Stomach (tissue), 8 donors: ENCODE measurements at regions not wholly inside any gene's neighbourhood (a gene's known extent, or its start where the extent isn't known, plus 50 kb on each side); places are given as distances from the start of the nearest gene placed in this dataset.

Experiments used
- DNase-seq, 2 donors: peaks; one replicate each; pipeline versions ENCODE4 v3.0.0 to v3.0.0-alpha.2; 2013 to 2019
- H3K27ac ChIP-seq, 5 donors: fragments of 200-600 bp in 4 of 5; sonication (generic) in 4 of 5; one replicate each; pipeline ENCODE4 v1.5.1; 2013 to 2019; ENCODE audit warnings: mild to moderate bottlenecking in 1 of 5, moderate library complexity in 1 of 5
- H3K27me3 ChIP-seq, 3 donors: fragments of 200-600 bp; sonication (generic); one replicate each; pipeline ENCODE4 v1.5.1; 2017 to 2019; ENCODE audit warnings: mixed run types in 1 of 3
- H3K36me3 ChIP-seq, 4 donors: fragments of 200-600 bp; sonication (generic); 1 replicate in 3 of 4; 2 replicates in 1 of 4; pipeline ENCODE4 v1.5.1; 2016 to 2019
- H3K4me1 ChIP-seq, 4 donors: fragments of 200-600 bp; sonication (generic); one replicate each; pipeline ENCODE4 v1.5.1; 2016 to 2019
- H3K4me3 ChIP-seq, 4 donors: fragments of 200-600 bp; sonication (generic) in 3 of 4; one replicate each; pipeline ENCODE4 v1.5.1; 2016 to 2019; ENCODE audit warnings: mild to moderate bottlenecking in 1 of 4
- H3K9me3 ChIP-seq, 4 donors: fragments of 200-600 bp; sonication (generic); one replicate each; pipeline ENCODE4 v1.5.1; 2016 to 2019
- EP300 ChIP-seq: sonication (generic); formaldehyde crosslinking; IDR thresholded peaks from one replicate; pipeline ENCODE4 v1.6.1; 2017; ENCODE audit warnings: antibody characterized with exemption
- POLR2A ChIP-seq, 4 donors: fragments of 450-650 bp; IDR thresholded peaks; one replicate each; pipeline ENCODE4 v1.6.1; 2016; ENCODE audit warnings: antibody characterized with exemption in 4 of 4, control low read depth in 2 of 4, mild to moderate bottlenecking in 1 of 4, moderate library complexity in 1 of 4
- POLR2AphosphoS5 ChIP-seq, 3 donors: sonication (generic); formaldehyde crosslinking; IDR thresholded peaks; one replicate each; pipeline ENCODE4 v1.6.1; 2016; ENCODE audit warnings: antibody characterized with exemption in 3 of 3
- WGBS, 5 donors: extraction: QIAGEN DNeasy Blood & Tissue Kit in 3 of 5; methylation state at CpG; one replicate each; pipeline versions ENCODE4 v1.1.5 to v1.1.7; 2013 to 2018; 5-methylcytosine and 5-hydroxymethylcytosine counted together
- intact Hi-C: fragments of 100-400 bp; cut with DNase I; formaldehyde crosslinking; loops from one replicate; pipeline ENCODE4 v1.15.1; 2023; ENCODE audit warnings: low total_unique reads
- TF ChIP-seq, protein P1 (sequence below), 7 experiments: fragments of 450-650 bp in 4 of 7; fragments of 200-600 bp in 3 of 7; sonication (generic) in 3 of 7; IDR thresholded peaks; one replicate each; pipeline ENCODE4 v1.5.1; 2016 to 2019; ENCODE audit warnings: antibody characterized with exemption in 7 of 7, control low read depth in 2 of 7, mild to moderate bottlenecking in 1 of 7
- donor health status: healthy with polysubstance abuse.
- donor health status: Bipolar disorder and iron deficiency.
- donor health status: healthy.

DNA sequence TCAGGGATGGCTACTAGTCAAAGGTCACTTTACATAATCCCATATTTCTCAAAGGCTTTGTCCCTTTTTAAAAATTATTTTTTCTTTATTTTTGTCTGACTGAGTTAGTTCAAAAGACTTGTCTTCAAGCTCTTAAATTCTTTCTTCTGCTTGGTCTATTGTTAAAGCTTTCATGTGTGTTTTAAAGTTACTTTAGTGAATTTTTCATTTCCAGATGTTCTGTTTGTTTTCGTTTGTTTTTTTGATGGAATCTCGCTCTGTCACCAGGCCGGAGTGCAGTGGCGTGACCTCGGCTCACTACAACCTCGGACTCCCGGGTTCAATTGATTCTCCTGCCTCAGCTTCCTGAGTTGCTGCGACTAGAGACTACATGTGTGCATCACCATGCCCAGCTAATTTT is 55.0 kb upstream of the SNCAIP start:
- Histone ChIP-seq H3K9me3 (peaks cover 0 to 39% (median 25%) of the 10 kb centered on the region in 4 donors), H3K27me3 (no peaks in the 10 kb centered on the region), H3K4me3 (no peak overlapping the region), H3K4me1 (no peaks in the 10 kb centered on the region), H3K27ac (no peak overlapping the region), H3K36me3 (no peaks in the 10 kb centered on the region)
- 90 to 98% (median 96%) methylated on average over 8 of the region's 8 CpGs for WGBS, 5 donors
- TF ChIP-seq POLR2AphosphoS5 (IDR thresholded peaks at IDR 0.05): no peak
- no peak for TF ChIP-seq EP300
- TF ChIP-seq, protein P1, sequence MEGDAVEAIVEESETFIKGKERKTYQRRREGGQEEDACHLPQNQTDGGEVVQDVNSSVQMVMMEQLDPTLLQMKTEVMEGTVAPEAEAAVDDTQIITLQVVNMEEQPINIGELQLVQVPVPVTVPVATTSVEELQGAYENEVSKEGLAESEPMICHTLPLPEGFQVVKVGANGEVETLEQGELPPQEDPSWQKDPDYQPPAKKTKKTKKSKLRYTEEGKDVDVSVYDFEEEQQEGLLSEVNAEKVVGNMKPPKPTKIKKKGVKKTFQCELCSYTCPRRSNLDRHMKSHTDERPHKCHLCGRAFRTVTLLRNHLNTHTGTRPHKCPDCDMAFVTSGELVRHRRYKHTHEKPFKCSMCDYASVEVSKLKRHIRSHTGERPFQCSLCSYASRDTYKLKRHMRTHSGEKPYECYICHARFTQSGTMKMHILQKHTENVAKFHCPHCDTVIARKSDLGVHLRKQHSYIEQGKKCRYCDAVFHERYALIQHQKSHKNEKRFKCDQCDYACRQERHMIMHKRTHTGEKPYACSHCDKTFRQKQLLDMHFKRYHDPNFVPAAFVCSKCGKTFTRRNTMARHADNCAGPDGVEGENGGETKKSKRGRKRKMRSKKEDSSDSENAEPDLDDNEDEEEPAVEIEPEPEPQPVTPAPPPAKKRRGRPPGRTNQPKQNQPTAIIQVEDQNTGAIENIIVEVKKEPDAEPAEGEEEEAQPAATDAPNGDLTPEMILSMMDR (IDR thresholded peaks at IDR 0.05): no peak
- TF ChIP-seq POLR2A (IDR thresholded peaks at IDR 0.05): no peak
- DNase-seq: no peak
- intact Hi-C loops: no loop called here

DNA sequence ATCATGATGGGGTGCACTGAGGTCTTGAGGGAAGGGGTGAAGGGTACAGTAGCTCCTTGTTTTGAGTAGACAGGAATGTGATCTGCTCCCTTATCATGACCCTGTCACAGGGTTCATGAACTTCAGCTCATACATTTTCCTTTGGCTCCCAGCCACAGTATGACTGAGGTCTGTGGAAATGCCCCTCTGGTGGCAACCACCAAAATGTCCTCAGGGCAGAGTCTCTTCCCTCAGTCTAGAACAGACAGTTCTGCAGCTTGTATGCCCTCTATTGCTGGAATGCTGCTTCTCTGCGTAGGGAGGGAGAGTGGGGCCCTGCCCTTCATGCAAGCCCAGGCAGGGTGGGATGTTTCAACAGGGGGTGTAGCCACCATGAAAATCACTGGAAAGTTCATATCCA is 53.8 kb upstream of the SNCAIP start:
- H3K4me1 ChIP-seq: no peaks in the 10 kb centered on the region
- no peak overlapping the region for H3K4me3 ChIP-seq
- H3K27me3 ChIP-seq: no peaks in the 10 kb centered on the region
- TF ChIP-seq EP300: no peak
- TF ChIP-seq, protein P1 (IDR thresholded peaks at IDR 0.05): no peak
- no peak for TF ChIP-seq POLR2A (IDR thresholded peaks at IDR 0.05)
- TF ChIP-seq POLR2AphosphoS5 (IDR thresholded peaks at IDR 0.05): no peak
- no peak overlapping the region for H3K27ac ChIP-seq
- H3K9me3 ChIP-seq: peaks cover 0 to 28% (median 18%) of the 10 kb centered on the region in 4 donors
- no peaks in the 10 kb centered on the region for H3K36me3 ChIP-seq
- WGBS, 5 donors: 64 to 100% (median 86%) methylated on average over 1 of the region's 1 CpG
- intact Hi-C loops: no loop called here
- DNase-seq: no peak

DNA sequence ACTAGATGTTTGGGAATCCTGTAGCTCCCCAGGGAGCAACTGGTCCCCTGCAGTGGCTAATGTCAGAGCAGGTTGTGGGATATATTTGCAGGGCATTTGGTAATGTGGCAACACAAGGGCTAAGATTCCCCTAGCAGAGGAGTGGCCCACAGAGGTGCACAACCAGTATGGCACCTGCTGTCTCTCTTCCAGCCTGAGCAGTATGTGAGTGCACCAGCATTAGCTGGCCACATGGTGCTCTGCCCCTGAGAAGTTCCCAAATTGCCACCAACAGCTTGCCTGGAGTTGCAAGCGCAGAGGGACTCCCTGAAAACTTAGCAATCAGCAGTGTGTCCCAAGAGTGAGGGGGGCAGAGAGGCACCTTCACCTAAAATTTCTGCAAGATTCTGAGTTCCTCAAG is 53.2 kb upstream of the SNCAIP start:
- Histone ChIP-seq H3K36me3 (no peaks in the 10 kb centered on the region), H3K27me3 (no peaks in the 10 kb centered on the region), H3K27ac (no peak overlapping the region), H3K9me3 (peaks cover 0 to 27% (median 17%) of the 10 kb centered on the region in 4 donors), H3K4me3 (no peak overlapping the region), H3K4me1 (no peaks in the 10 kb centered on the region)
- intact Hi-C loops: no loop called here
- WGBS, 5 donors: 80 to 100% (median 95%) methylated on average over 1 of the region's 1 CpG
- TF ChIP-seq, protein P1 (IDR thresholded peaks at IDR 0.05): no peak
- no peak for TF ChIP-seq POLR2A (IDR thresholded peaks at IDR 0.05)
- TF ChIP-seq POLR2AphosphoS5 (IDR thresholded peaks at IDR 0.05): no peak
- TF ChIP-seq EP300: no peak
- no peak for DNase-seq

DNA sequence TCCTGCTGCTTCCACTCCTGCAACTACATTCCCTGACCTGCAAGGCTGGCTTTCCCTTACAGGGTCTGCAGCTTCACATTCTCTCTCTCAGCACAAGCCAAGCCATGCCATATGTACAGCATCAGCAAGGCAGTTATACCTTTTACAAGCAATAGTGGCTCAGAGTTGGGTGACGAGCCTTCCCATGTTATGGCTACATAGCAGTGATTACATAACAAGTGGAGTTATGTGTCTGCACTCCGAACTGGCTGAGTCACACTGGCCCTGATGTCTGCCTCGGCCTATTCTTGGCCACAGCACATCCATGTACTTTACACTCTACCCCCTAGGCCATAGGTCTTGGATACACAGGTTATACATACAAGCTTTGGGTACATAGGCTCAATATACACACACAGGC is 52.0 kb upstream of the SNCAIP start:
- TF ChIP-seq EP300 (no peak), POLR2AphosphoS5 (IDR thresholded peaks at IDR 0.05) (no peak), POLR2A (IDR thresholded peaks at IDR 0.05) (no peak)
- TF ChIP-seq, protein P1 (IDR thresholded peaks at IDR 0.05): no peak
- 51 to 72% (median 70%) methylated on average over 3 of the region's 3 CpGs for WGBS, 5 donors
- intact Hi-C loops: no loop called here
- Histone ChIP-seq H3K36me3 (no peaks in the 10 kb centered on the region), H3K9me3 (peaks cover 0 to 27% (median 17%) of the 10 kb centered on the region in 4 donors), H3K4me3 (no peak overlapping the region), H3K4me1 (no peaks in the 10 kb centered on the region), H3K27me3 (no peaks in the 10 kb centered on the region), H3K27ac (no peak overlapping the region)
- DNase-seq: no peak
